NCI-H510A treated with DMSO at 0.1 percent for 48 hours (cell line): ENCODE measurements at regions not wholly inside any gene's neighbourhood (a gene's known extent, or its start where the extent isn't known, plus 50 kb on each side); places are given as distances from the start of the nearest gene placed in this dataset.

Experiments
- DNase-seq: peaks from one replicate; lab custom pipeline; 2025; lab: John Stamatoyannopoulos, UW

- DNase-seq: no peak
These were observed 283.8 kb downstream of the USP25 start for GRCh38 chr21:16013570-16013969.

DNA sequence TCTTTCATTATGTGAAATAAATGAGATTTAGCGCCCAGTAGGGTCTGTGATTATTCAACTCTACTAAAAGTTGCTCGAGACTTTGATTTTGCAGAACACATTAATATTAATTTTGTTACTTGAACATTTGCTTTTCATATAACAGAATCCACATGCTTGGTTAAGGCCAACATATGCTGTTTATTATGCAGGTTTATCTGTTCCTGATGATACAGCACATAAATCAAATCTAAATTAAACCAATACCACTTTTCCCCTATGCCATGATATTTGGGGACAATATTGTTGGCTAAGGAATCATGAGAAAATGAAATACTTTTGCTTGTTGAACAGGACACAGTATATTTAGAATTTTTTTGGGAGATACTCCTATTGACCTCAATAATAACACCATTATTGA is 291.1 kb downstream of the USP25 start:
- no peak for DNase-seq

GRCh38 chr21:16022116-16022515 is 292.3 kb downstream of the USP25 start:
- no peak for DNase-seq

DNA sequence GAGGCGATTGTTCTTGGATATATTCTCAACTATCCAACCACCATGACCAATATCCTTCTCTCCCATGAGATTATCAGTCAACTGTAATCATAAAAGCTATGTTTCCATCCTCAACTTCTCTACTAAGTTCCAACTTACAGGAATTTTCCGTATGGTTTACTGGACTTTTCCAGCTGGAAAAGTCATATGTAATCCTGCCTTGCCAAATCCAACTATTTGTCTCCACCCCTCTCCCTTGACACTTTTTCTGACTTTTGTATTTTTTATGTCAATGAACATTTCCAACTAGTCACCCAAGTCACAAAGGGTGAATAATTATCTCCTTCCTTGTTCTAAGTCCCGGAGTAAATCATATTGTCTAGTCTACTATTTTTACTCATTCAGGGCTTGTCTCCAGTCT is 293.1 kb downstream of the USP25 start:
- no peak for DNase-seq

- DNase-seq: no peak
These were observed 298.4 kb downstream of the USP25 start for GRCh38 chr21:16028142-16028541.

DNA sequence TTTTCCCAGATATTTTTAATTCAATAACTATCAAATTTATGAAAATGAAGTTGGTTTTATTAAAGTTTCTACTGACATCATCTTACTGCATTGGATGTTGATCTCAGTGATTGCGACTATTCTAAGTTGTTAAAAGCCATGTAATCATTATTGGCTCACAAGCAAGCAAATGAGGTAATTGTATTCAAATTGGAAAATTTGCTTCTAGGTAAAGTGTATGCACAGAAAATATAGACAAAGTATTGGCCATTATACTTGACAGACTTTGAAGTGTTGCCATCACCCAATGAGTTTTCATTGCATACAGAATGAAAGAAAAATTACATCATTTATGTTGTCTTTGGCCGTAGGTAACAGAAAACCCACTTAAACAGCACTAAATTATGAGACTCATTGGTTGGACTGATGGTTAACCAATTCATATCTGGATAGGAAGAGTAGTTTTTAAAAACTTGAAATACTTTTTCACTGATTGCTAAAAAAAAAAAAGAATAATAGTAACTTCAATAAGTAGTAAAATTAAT is 299.2 kb downstream of the USP25 start:
- DNase-seq: no peak

GRCh38 chr21:16033193-16033592 is 303.4 kb downstream of the USP25 start:
- DNase-seq: no peak

GRCh38 chr21:16034446-16035190 is 304.8 kb downstream of the USP25 start:
- DNase-seq: no peak

- DNase-seq: no peak
These were observed 307.7 kb downstream of the USP25 start for GRCh38 chr21:16037421-16037955.

DNA sequence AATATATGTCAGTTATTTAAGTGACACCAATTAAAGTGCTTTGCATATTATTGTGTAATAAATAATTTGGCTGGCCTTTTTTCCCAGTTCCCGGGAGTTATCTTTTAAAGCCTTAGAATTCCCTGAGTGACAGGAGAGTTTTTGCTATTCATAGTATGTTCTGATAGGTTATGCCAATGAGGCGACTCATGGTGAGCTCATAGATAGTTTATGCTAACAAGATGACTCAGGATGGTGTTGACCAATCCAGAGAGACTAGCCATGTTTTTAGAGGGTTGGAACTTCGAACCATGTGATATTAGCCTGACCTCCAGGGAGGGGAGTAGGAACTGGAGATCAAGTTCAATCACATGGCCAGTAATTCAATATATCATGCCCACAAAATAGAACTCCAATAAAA is 310.8 kb downstream of the USP25 start:
- DNase-seq: no peak

GRCh38 chr21:16044676-16045075 is 314.9 kb downstream of the USP25 start:
- DNase-seq: no peak

- DNase-seq: no peak
These were observed 317.0 kb downstream of the USP25 start for GRCh38 chr21:16046656-16047330.

DNA sequence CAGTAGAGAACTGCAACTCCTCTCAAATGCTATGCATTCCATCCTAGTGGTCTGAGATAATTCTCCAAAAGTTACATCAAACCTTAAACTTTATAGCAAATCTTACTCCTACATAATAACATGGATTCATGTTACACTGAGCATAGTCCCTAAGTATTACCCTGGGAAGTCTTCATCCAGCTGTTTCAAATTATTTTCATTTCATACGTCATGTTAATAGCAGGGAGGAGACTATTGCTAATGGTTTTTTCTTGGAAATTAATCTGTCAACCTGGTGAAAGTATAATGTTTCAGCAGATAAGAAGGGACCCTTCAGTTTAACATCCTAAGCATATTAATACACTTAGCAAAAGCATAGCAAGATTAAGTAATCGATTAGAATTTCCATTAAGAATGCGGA is 318.1 kb downstream of the USP25 start:
- no peak for DNase-seq

GRCh38 chr21:16055014-16055413 is 325.2 kb downstream of the USP25 start:
- no peak for DNase-seq

- no peak for DNase-seq
These were observed 329.1 kb downstream of the USP25 start for GRCh38 chr21:16058896-16059295.

- no peak for DNase-seq
These were observed 330.2 kb downstream of the USP25 start for GRCh38 chr21:16059981-16060380.

DNA sequence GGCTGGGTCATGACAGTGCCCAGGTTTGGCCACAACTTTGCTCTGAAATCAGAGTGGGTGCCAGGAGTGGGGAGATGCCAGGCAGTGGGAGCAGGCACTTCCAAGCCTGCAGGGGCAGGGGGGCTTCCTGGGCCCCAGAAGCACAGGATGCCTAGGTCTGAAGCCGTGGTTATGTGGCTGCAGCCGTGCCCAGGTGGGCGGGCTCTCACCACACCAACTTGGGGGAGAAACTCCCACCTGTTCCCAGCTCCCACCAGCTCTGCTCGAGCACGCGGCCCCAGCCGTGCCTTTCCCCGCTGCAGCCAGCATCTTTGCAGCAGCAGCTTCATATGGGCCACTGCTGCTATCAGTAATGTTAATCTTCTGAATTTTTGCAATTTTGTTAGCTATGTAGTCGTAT is 331.4 kb downstream of the USP25 start:
- DNase-seq: no peak

GRCh38 chr21:16069178-16070112 is 339.7 kb downstream of the USP25 start:
- no peak for DNase-seq

DNA sequence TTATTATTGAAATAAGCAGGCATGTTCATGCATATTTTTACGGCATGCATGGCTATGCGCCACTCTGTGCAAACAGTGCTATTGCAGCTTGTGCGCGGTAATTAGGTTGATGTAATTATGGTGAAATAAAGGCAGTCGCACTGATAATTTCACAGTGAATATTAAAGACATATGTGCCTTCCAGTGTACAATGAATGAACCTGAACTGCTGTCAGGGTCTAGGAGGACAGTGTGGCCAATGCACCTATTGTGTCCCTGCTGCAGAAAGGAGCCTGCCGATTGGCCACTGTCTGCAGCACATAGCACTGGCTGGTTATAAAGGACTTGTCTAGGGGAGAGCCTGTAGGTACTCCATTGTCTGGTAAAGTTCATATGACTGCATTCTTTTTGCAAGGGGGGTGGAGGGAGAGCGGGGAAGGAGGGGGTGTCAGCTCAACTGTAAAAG is 340.4 kb downstream of the USP25 start:
- DNase-seq: no peak

DNA sequence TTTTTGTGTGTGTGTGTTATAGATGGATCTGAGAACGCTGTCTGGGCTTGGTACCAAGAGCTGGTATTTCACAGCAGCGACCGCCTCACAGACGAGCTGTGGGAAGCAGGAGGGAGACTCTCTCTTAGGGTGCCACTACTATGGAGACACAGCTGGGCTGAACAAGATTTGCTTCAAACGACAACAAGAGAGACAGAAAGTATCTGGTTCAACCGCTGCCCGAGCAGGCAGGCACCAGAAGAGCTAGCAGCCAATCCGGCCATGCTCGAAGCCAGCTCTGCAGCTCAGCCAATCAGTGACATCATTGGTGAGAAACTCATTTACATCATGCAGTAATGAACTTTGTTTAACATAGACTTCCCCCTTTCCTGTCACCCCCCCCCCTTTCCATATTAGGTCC is 341.3 kb downstream of the USP25 start:
- DNase-seq: no peak

- DNase-seq: no peak
These were observed 342.0 kb downstream of the USP25 start for GRCh38 chr21:16071761-16072160.

DNA sequence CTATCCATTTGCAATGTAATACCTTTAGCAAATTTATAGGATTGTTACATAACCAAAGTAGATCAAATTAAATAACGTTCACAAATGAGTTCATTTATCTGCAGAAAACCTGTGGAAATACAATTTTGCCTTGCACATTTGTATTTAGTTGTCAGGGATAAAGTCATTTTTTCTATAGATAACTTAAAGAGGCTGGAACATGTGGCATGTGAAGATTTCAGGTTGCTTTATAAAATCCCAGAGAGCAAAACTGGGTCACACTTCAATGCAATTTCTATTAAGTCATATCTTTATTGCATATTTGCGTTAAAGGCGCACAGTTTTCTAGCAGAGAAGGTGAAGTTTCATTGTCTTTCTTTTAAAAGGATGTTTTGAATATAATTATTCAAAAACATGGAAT is 342.4 kb downstream of the USP25 start:
- no peak for DNase-seq
